ENCODE measurements at regions not wholly inside any gene's neighbourhood (a gene's known extent, or its start where the extent isn't known, plus 50 kb on each side); places are given as distances from the start of the nearest gene placed in this dataset.
"Not testable (repeated sequence)": the region's sequence is repeated elsewhere in the genome, so short reads cannot be mapped to it uniquely, and the experiment has no call there.

GRCh38 chr4:186775902-186776301, 52.2 kb upstream of the FAT1 start:
- DNase-seq (ENCODE audit: low read depth in 2 of 3, low spot score in 2 of 3), result no peak

DNA sequence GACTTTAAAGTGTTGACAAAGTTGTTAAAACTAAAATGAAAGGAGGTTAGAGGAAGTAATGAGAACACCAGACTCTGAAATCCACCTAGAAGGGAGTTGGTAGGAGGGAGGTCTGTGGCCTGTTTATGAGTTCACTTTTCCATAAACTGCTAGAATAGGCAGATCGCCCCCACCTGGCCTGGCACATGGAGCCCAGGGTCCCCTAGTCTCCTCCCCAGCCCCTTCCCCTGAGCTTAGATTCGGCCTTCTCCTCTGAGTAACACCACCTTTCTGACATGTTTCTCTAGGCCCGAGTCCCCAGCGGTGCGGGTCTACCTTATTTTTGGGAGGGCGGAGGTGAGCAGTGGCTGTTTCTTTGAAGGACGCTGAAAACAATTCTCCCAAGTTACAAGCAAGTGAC, 54.5 kb upstream of the FAT1 start:
- DNase-seq (ENCODE audit: low read depth in 2 of 3, low spot score in 2 of 3), result no peak

DNA sequence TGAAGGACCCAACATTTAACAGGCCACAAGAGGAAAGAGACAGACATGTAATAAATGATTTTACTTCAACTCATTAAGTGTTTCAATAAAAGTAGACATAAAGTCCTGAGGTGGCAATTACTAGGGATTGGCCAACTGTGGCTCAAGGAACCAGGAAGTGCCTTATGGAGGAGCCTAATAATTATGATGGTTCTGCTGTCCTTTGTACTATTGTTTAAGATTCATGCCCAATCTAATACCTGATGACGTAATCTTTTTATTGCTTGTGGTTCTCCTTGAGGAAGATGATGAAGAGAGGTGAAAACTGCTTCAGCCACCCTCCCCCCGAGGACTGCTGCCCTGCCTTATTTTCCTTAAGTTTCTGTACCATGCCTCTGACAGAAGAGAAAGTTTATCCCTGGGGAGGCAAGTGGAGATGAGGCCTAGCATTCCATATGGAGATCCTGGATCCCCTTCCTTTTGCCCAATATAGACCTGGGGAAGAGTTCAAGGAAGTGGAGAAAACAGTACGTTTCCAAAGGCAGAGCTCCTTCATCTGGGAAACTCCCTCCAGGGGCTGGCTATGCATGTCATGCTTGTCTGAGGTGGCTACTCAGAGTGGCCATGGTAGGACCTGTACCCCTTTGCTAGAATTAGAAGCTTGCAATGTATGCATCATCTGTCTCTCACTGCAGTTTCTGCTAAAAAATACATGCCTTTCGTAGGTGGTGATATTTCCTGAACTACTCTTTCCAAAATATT, 56.8 kb upstream of the FAT1 start:
- no peak for DNase-seq (ENCODE audit: low read depth in 2 of 3, low spot score in 2 of 3)

GRCh38 chr4:186781032-186781917, 57.6 kb upstream of the FAT1 start:
- DNase-seq (ENCODE audit: low read depth in 2 of 3, low spot score in 2 of 3), result no peak

DNA sequence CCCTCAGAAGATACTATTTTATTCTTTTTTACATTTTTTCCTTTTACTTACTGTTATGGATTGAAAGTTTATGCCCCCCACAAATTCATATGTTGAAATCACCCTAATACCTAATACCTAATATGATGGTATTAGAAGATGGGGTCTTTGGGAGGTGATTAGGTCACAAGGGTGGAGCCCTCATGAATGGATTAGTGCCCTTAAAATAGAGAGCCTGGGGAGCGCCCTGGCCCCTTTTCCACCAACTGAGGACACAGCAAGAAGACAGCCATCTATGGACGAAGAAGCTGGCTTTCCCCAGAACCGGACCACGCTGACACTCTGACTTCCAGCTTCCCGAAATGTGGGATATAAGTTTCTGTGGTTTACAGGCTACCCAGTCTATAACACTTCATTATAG, 58.6 kb upstream of the FAT1 start:
- DNase-seq (ENCODE audit: low read depth in 2 of 3, low spot score in 2 of 3), result no peak

DNA sequence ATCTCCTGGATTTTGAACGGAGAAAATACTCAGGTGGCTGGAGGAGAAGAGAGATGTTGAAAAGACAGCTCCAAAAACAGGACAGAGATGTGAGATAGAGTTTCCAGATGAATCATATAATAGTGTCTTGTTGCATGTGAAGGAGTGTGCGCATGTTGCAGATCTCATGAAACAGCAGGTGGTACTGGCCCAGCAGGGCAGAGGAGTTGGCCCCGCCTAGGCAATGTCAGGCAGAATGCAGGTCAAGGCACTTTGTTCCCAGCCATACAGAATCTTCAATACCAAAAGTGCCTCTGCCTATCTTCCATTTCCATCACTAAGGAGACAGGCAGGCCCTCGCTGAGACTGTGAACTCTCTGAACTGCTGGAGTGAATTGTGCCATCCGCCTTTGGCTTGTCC, 63.9 kb upstream of the FAT1 start:
- no peak for DNase-seq (ENCODE audit: low read depth in 2 of 3, low spot score in 2 of 3)

GRCh38 chr4:186789651-186790050, 66.0 kb upstream of the FAT1 start:
- no peak for DNase-seq (ENCODE audit: low read depth in 2 of 3, low spot score in 2 of 3)

- no peak for DNase-seq (ENCODE audit: low read depth in 2 of 3, low spot score in 2 of 3)
Measured at GRCh38 chr4:186790630-186791029, 67.0 kb upstream of the FAT1 start.

- no peak for DNase-seq (ENCODE audit: low read depth in 2 of 3, low spot score in 2 of 3)
Measured at GRCh38 chr4:186792728-186793366, 69.2 kb upstream of the FAT1 start.

- DNase-seq (ENCODE audit: low read depth in 2 of 3, low spot score in 2 of 3), result no peak
Measured at GRCh38 chr4:186798951-186799659, 75.4 kb upstream of the FAT1 start.

GRCh38 chr4:186805020-186805820, 81.6 kb upstream of the FAT1 start:
- DNase-seq (ENCODE audit: low read depth in 2 of 3, low spot score in 2 of 3), result no peak

DNA sequence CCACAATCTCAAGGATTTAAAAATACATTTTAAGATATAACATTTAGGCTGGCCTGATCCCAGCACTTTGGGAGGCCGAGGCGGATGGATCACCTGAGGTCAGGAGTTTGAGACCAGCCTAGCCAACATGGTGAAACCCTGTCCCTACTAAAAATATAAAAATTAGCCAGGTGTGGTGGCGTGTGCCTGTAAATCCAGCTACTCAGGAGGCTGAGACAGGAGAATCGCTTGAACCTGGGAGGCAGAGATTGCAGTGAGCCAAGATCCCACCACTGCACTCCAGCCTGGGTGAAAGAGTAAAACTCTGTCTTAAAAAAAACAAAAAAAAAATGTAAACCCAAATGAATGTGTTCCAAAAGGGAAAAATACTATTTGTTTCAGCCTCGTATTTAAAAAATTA, 82.3 kb upstream of the FAT1 start:
- DNase-seq (ENCODE audit: low read depth in 2 of 3, low spot score in 2 of 3), result not testable (repeated sequence)

DNA sequence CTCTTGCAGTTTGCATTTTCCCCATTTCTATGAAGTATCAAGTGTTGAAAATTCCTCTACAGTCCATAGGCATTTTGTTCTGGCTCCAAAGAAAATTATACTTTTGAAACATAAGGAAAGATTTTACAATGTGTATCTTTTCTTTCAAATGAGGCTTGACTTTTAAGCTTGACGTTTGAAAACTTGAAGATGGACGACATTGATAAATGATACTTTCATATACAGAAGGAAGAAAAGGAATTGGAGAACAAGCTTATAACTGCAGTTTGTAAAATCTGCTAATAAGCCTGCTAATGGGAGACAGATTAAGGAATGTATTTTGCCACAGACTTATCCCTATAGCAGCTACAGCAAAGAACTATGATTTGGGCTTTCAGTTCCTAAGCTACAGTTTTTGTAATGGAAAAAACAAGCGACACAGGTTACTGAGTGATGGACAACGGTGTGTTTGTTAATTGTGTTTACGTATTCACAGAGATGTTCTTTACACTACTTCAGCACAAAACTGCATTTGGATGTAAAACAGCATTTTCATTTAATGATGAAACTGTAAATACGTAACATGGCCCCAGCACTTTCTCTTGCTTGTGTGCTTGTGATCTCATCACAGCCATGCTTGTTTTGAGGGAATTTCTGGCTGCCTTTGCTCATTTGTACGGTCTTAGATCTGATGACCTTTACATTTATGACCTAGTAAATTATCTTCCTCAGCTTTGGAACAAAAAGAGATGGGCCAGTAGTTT, 83.2 kb upstream of the FAT1 start:
- no peak for DNase-seq (ENCODE audit: low read depth in 2 of 3, low spot score in 2 of 3)

DNA sequence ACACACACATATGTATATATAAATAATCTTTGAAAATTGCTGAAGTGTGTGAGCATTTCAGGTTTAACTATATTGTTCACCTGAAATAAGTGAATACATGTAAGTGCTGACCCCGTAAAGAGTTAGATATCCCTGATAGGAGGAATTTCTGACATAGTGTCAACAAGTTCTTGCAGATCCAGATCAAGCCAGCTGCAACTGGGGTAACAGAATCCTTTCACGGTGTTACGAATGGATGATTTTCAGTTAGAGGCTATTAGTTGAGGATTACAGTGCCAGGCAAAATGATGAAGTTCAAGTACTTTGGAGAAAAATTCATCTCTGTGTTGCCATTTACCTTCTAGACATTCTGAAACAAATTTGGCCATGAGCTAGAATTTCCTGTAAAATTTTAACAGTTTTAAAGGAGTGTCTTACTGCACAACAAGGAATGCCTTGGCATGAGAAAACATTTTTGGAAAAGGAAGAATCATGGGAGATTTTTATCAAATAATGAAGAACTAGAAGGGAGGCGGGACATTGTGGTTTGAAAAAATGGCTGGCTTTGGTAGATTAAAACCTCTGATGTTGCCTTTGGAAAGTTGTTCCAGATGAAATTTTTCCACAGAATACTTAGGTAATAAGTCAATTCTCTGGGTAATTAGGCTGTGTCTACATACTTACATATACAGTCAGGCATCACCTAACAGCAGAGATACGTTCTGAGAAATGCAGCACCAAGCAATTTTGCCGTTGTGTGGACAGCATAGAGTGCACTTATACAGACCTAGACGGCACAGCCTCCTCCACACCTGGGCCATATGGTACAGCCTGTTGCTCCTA, 84.4 kb upstream of the FAT1 start:
- DNase-seq (ENCODE audit: low read depth in 2 of 3, low spot score in 2 of 3), result no peak

- no peak for DNase-seq (ENCODE audit: low read depth in 2 of 3, low spot score in 2 of 3)
Measured at GRCh38 chr4:186808630-186809018, 85.0 kb upstream of the FAT1 start.

DNA sequence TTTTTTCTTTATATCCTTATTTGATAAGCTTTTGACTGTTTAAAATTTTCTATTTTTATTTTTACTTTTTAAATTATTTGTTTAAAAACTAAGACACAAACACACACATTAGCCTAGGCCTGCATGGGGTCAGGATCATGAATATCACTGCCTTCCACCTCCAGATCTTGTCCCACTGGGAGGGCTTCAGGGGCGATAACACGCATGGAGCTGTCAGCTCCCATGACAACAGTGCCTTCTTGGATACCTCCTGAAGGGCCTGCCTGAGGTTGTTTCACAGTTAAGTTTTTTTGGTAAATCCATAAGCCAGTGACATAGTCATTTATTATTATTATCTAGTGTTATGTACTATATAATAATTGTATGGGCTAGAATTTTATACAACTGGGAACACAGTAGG, 85.4 kb upstream of the FAT1 start:
- no peak for DNase-seq (ENCODE audit: low read depth in 2 of 3, low spot score in 2 of 3)

DNA sequence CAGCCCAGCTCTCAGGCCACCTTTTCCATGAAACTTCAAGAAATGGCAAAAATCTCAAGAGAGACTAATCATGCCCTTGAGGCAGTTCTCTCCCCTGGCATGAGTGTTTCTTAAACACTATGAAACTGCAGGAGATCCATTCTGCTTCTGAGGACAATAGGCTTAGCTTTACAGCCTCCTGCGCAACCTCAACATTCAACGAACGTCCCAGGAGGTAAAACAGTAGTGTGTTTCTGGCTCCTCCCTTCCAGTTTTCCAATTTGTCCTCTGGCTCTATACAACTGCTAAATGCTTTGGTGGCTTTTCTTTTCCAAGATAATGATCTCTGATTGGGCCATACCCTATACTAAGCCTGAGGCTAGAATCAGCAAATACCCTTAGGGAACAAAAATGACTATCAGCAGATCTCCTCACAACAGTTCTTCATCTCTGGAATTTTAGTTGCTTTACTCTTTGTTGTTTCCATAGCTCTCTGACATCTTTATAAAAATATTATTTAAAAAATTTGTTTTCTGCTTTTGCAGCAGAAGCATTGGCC, 87.0 kb upstream of the FAT1 start:
- no peak for DNase-seq (ENCODE audit: low read depth in 2 of 3, low spot score in 2 of 3)

DNA sequence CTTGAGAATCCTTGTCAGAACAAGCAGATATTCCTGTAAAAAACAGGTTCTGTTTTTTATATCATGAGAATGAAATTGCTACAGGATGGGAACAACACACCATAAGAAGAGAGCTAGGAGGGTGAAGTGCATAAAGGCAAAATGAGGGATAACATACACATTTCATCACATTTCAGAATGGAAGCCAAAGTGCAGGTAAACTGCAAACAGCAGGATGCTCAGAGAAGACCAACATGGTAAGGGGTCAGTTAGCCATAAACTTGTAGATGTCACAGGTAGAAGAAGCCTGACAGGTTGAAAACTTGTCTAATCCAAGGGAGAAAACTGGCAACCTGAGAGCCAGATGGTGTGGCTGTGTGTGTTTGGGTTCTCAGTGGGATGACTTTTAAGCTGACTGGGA, 88.9 kb upstream of the FAT1 start:
- no peak for DNase-seq (ENCODE audit: low read depth in 2 of 3, low spot score in 2 of 3)

Data from hematopoietic multipotent progenitor cell (in vitro differentiated cells).